Lung (tissue), 11 donors: ENCODE measurements at regions not wholly inside any gene's neighbourhood (a gene's known extent, or its start where the extent isn't known, plus 50 kb on each side); places are given as distances from the start of the nearest gene placed in this dataset.

Source experiments
- ATAC-seq: fragments of 200-7000 bp; cut with Tn5 transposase; one replicate; pipeline ENCODE4 v1.9.1; 2020; ENCODE audit warnings: moderate number of reproducible peaks; ENCODE audit not compliant: insufficient read depth, low FRiP score
- DNase-seq, 3 donors: peaks; one replicate each; pipeline ENCODE4 v3.0.0-alpha.2; 2013 to 2017
- H3K27ac ChIP-seq, 2 donors: one replicate each; pipeline ENCODE4 v1.5.1; 2013; ENCODE audit warnings: mild to moderate bottlenecking in 2 of 2, moderate library complexity in 2 of 2, control low read depth in 1 of 2, inconsistent platforms in 1 of 2, low read depth in 1 of 2, low read length in 1 of 2
- H3K27me3 ChIP-seq, 3 donors: one replicate each; pipeline ENCODE4 v1.5.1; 2013; ENCODE audit warnings: low read length in 2 of 3; ENCODE audit not compliant: control insufficient read depth in 3 of 3, insufficient read depth in 3 of 3
- H3K36me3 ChIP-seq, 4 donors: one replicate each; pipeline ENCODE4 v1.5.1; 2013; ENCODE audit warnings: low read length in 4 of 4, mild to moderate bottlenecking in 1 of 4, moderate library complexity in 1 of 4; ENCODE audit not compliant: control insufficient read depth in 4 of 4, insufficient read depth in 4 of 4
- H3K4me1 ChIP-seq, 5 donors: one replicate each; pipeline ENCODE4 v1.5.1; 2013; ENCODE audit warnings: low read length in 5 of 5, mild to moderate bottlenecking in 2 of 5, moderate library complexity in 1 of 5; ENCODE audit not compliant: control insufficient read depth in 5 of 5, insufficient read depth in 5 of 5
- H3K4me3 ChIP-seq: one replicate; pipeline ENCODE4 v1.5.1; 2013; ENCODE audit warnings: mild to moderate bottlenecking, control low read depth, moderate library complexity
- H3K9ac ChIP-seq, 2 donors: one replicate each; pipeline ENCODE4 v1.5.1; 2013; ENCODE audit warnings: low read length in 2 of 2, control low read depth in 1 of 2; ENCODE audit not compliant: insufficient read depth in 1 of 2
- H3K9me3 ChIP-seq, 4 donors: one replicate each; pipeline ENCODE4 v1.5.1; 2013; ENCODE audit warnings: low read length in 3 of 4, mild to moderate bottlenecking in 1 of 4, moderate library complexity in 1 of 4; ENCODE audit not compliant: control insufficient read depth in 4 of 4, insufficient read depth in 3 of 4
- CTCF ChIP-seq: IDR thresholded peaks from 2 replicates; pipeline ENCODE4 v1.5.1; 2012; ENCODE audit warnings: mild to moderate bottlenecking; ENCODE audit errors: control extremely low read depth, extremely low read depth
- WGBS, 2 donors: extraction: QIAGEN DNeasy Blood & Tissue Kit; methylation state at CpG; one replicate each; pipeline ENCODE4 v1.1.7; 2013; 5-methylcytosine and 5-hydroxymethylcytosine counted together
- donor health status: control.
- donor health status: control.
- donor health status: Bipolar disorder and iron deficiency.
- donor health status: healthy.
- donor health status: DM: yes; HTN: yes; CAD: no.

GRCh38 chr22:19614536-19614863 lies 90.3 kb upstream of the CLDN5 start:
- Histone ChIP-seq H3K9ac (no peak overlapping the region), H3K4me3 (no peak overlapping the region), H3K27ac (no peak overlapping the region), H3K27me3 (no peaks in the 10 kb centered on the region), H3K36me3 (no peaks in the 10 kb centered on the region), H3K9me3 (no peaks in the 10 kb centered on the region), H3K4me1 (peaks cover 0 to 3% (median 0%) of the 10 kb centered on the region in 5 donors)
- TF ChIP-seq CTCF, result no peak
- ATAC-seq (no peak), DNase-seq (no peak)
- WGBS, 2 donors, result 75 to 82% methylated on average over 2 of the region's 2 CpGs

- TF ChIP-seq CTCF, result no peak
- no peak for ATAC-seq
- DNase-seq, result no peak
- Histone ChIP-seq H3K4me1 (peaks cover 0 to 3% (median 0%) of the 10 kb centered on the region in 5 donors), H3K9me3 (no peaks in the 10 kb centered on the region), H3K4me3 (no peak overlapping the region), H3K9ac (no peak overlapping the region), H3K36me3 (no peaks in the 10 kb centered on the region), H3K27ac (no peak overlapping the region), H3K27me3 (no peaks in the 10 kb centered on the region)
- whole genome bisulfite sequencing, 2 donors, result 79 to 87% methylated on average over 13 of the region's 13 CpGs
These were observed 90.8 kb upstream of the CLDN5 start for GRCh38 chr22:19615001-19615461.

- H3K27me3 ChIP-seq, result no peaks in the 10 kb centered on the region
- H3K9me3 ChIP-seq, result no peaks in the 10 kb centered on the region
- DNase-seq (no peak), ATAC-seq (no peak)
- no peak overlapping the region for H3K4me3 ChIP-seq
- no peaks in the 10 kb centered on the region for H3K36me3 ChIP-seq
- H3K4me1 ChIP-seq, result peaks cover 0 to 8% (median 5%) of the 10 kb centered on the region in 5 donors
- WGBS, 2 donors, result 83 to 88% methylated on average over 9 of the region's 9 CpGs
- H3K9ac ChIP-seq, result no peak overlapping the region
- H3K27ac ChIP-seq, result no peak overlapping the region
- TF ChIP-seq CTCF, result no peak
These were observed 91.8 kb upstream of the CLDN5 start for GRCh38 chr22:19615867-19616581.
